HG02938 (cell line): ENCODE measurements at regions not wholly inside any gene's neighbourhood (a gene's known extent, or its start where the extent isn't known, plus 50 kb on each side); places are given as distances from the start of the nearest gene placed in this dataset.
"Not testable (repeated sequence)": the region's sequence is repeated elsewhere in the genome, so short reads cannot be mapped to it uniquely, and the experiment has no call there.

Source experiments
- ATAC-seq: cut with Tn5 transposase; IDR thresholded peaks from one replicate; pipeline ENCODE4 v1.9.1; 2021; ENCODE audit warnings: mild to moderate bottlenecking, moderate library complexity; ENCODE audit not compliant: unreplicated experiment

DNA sequence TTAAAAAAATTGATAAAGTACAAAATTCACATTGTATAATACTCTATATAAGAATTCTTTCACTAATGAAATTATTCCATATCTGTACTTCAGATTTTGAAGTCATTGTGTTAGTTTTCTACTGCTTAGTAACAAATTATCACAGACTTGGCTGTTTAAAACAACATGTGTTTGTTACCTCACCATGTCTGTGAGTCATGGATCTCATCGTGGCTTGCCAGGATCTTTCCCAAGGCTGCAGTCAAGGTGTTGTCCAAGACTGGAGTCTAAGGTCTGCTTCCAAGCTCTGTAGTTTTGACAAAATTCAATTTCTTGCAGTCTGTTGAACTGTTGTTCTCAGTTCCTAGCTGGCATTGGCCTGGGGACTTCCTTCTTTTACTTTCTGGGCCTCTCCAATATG, 1286.9 kb downstream of the ADGRL3 start:
- no peak for ATAC-seq

GRCh38 chr4:62484357-62484756, 1284.2 kb downstream of the ADGRL3 start:
- ATAC-seq, result no peak

DNA sequence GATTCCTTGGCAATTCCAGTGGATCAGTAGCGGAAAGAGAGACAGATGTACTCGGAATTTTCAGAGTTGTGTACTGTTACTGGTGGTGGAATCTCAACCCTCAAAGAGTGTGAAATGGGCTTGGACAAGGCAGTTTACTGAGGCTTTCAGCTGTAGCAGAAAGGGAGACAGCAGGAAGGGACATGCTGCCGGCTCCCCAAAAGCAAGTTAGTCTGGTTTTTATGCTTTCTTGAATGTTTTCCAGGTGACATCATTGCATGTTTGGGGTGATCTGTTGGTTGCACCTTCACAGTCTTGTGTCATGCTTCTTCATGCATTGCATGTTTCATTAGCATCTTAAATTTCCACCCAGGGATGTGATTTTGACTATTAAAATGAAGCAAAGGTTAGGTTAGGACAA, 1282.2 kb downstream of the ADGRL3 start:
- ATAC-seq, result no peak

DNA sequence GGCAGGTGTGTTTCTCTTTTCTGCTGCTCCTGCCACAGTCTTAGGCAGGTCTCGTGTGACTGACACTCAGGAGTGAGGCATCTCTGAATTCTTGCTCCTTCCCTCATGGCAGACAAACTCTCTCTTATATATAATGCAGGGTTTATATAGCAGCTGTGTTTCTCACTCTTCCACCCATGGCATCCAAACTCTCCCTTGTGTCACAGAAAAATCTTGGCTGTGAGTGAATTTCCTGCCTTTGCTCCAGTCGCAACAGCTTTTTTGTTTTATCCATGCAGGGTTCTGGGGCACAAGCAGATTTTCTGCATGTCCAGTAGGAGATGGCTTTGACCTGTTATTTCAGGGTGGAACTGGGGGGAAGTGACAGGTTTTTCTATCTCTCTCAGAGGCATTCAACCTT, 1275.5 kb downstream of the ADGRL3 start:
- ATAC-seq, result no peak

GRCh38 chr4:62474802-62475201, 1274.7 kb downstream of the ADGRL3 start:
- no peak for ATAC-seq

DNA sequence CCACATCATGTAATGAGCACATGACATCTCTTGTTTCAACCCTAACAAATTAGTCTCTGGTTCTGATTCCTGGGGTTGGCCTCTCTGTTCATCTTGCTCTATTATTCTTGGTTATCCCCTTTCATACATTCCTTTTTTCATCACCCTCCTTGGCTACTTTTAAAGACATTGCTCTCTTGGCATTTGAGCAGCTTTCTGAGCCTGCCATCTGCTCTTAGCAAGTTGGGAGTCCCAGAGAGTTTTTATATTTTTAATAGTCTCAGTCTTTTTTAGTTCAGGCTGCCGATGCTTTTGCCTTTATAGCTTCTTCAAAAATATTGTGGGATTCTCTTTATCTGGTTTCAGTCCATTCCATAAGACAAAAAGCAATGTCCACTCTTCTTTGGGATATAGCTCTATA, 1270.9 kb downstream of the ADGRL3 start:
- no peak for ATAC-seq

GRCh38 chr4:62470421-62470983, 1270.4 kb downstream of the ADGRL3 start:
- ATAC-seq, result no peak

- ATAC-seq, result no peak
Measured at GRCh38 chr4:62470020-62470419, 1269.9 kb downstream of the ADGRL3 start.

GRCh38 chr4:62461961-62462360, 1261.8 kb downstream of the ADGRL3 start:
- no peak for ATAC-seq

GRCh38 chr4:62460329-62460728, 1260.2 kb downstream of the ADGRL3 start:
- no peak for ATAC-seq

GRCh38 chr4:62457356-62457755, 1257.2 kb downstream of the ADGRL3 start:
- ATAC-seq, result no peak

DNA sequence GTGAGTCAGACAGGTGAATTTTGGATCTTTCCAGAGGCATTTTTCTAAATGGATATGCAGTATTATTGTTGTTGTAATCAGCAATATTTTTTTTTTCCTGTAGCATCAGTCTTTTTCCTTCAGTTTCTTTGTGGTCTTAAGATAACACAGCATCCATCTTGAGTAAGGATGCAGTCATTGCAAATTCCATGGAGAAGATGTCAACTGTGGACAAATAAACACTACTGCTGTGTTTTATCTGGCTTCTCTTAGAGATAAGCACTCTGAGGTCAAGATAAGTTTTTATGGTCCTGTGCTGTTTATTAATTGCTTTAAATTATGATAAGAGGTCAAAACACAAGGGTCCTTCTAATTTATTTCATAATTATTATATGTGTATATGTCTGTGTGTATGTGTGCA, 1255.7 kb downstream of the ADGRL3 start:
- ATAC-seq, result no peak

DNA sequence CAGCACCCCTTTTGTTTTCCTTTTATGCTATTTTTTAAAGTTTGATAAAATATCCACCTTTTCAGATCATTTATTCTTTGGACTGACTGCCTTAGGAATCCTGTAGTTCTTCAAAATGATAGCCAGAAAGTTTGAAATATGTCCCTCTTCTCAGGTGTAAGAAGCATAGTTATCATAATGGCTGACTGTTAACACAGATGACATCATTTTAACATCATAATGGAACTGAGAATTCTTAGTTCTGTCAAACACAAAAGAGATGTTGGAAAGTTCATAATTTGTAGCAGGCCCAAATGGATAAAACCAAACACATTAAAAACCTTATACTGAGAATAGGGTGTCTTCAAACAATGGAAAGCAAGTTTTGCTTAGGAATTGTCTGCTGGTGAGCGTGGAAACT, 1254.4 kb downstream of the ADGRL3 start:
- ATAC-seq, result no peak

GRCh38 chr4:62450740-62451139, 1250.6 kb downstream of the ADGRL3 start:
- no peak for ATAC-seq

DNA sequence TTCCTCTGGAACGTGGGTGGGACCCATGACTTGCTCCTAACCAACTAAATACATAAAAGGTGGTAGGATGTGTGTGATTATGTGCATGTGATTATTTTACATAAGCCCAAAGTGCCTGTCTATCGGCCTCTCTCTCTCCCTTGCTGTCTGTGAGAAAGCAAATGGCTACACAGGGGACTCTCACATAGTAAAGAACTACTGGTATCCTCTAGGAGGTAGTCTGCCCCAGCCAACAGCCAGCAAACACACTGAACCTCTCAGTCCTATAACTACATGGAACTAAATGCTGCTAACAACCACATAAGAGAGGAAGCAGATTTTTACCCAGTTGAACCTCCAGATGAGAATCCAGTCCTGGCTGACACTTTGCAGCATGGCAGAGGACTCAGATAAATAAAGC, 1249.4 kb downstream of the ADGRL3 start:
- ATAC-seq, result no peak

DNA sequence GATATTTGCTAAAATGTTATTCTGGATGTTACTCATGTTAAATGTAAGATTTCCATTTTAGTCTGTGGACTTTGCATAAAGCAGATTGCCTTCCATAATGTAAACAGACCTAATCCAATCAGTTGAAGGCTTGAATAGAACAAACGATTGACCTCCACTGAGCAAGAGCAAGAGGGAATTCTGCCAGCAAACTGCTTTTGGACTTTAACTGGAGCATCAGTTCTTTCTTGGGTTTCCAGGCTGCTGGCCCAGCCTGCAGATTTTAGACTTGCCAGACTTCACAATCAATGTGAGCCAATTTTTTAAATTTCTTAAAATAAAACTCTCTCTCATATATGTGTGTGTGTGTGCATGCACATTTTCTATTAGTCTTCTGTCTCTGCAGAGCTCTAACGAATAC, 1248.8 kb downstream of the ADGRL3 start:
- ATAC-seq, result no peak

- no peak for ATAC-seq
Measured at GRCh38 chr4:62439051-62439450, 1238.9 kb downstream of the ADGRL3 start.

GRCh38 chr4:62434921-62435320, 1234.8 kb downstream of the ADGRL3 start:
- ATAC-seq, result no peak

GRCh38 chr4:62431513-62432231, 1231.5 kb downstream of the ADGRL3 start:
- not testable (repeated sequence) for ATAC-seq

DNA sequence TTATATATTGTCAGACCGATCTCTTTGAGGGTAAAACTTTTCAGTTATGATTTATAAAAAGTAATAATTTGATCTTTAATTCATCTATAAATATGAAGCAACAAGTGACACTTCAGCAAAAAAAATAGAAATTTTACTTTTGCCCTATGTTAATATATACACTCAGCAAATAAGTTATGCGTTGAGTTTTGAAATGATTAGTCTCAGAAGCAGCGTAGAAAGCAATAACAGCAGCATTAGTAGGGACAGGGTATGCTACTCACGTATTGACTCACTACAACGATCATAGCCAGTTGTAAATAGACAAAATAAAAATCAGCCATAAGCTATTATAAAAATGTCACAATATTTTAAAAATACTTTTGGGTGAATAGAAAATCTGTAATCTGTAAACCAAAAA, 1229.2 kb downstream of the ADGRL3 start:
- ATAC-seq, result no peak

- no peak for ATAC-seq
Measured at GRCh38 chr4:62415256-62415655, 1215.1 kb downstream of the ADGRL3 start.

- no peak for ATAC-seq
Measured at GRCh38 chr4:62414563-62414962, 1214.4 kb downstream of the ADGRL3 start.
